IPS-11a (cell line): ENCODE measurements at regions not wholly inside any gene's neighbourhood (a gene's known extent, or its start where the extent isn't known, plus 50 kb on each side); places are given as distances from the start of the nearest gene placed in this dataset.

Experiments
- H3K4me3 ChIP-seq: one replicate; pipeline ENCODE4 v1.5.1; 2013; ENCODE audit warnings: low read depth, low read length, control low read depth

- H3K4me3 ChIP-seq, result no peak overlapping the region
Measured at GRCh38 chr16:85560932-85561247, 52.2 kb upstream of the GSE1 start.

- no peak overlapping the region for H3K4me3 ChIP-seq
Measured at GRCh38 chr16:85561248-85562092, 51.7 kb upstream of the GSE1 start.

- no peak overlapping the region for H3K4me3 ChIP-seq
Measured at GRCh38 chr16:85562093-85562786, 50.9 kb upstream of the GSE1 start.

GRCh38 chr16:85563034-85563433, 50.1 kb upstream of the GSE1 start:
- H3K4me3 ChIP-seq, result no peak overlapping the region
